RWPE2 (cell line): ENCODE measurements at regions not wholly inside any gene's neighbourhood (a gene's known extent, or its start where the extent isn't known, plus 50 kb on each side); places are given as distances from the start of the nearest gene placed in this dataset.

Experiments
- ATAC-seq: fragments of 200-7000 bp; cut with Tn5 transposase; 3 replicates; pipeline ENCODE4 v1.9.1; 2021; ENCODE audit warnings: low read depth
- DNase-seq: peaks from one replicate; pipeline ENCODE4 v3.0.0-alpha.2; 2020; ENCODE audit warnings: low spot score
- H3K27ac ChIP-seq: fragments of 450-650 bp; 2 replicates; pipeline ENCODE4 v1.5.1; 2017; ENCODE audit warnings: mild to moderate bottlenecking; ENCODE audit not compliant: poor library complexity, severe bottlenecking
- H3K27me3 ChIP-seq: fragments of 250-450 bp; sonication (Bioruptor Pico); 2 replicates; pipeline ENCODE4 v1.5.1; 2021; ENCODE audit warnings: mild to moderate bottlenecking, moderate library complexity; ENCODE audit not compliant: insufficient read depth, poor library complexity, severe bottlenecking
- H3K36me3 ChIP-seq: fragments of 250-450 bp; sonication (Bioruptor Pico); 2 replicates; pipeline ENCODE4 v1.5.1; 2020; ENCODE audit warnings: low read depth, mild to moderate bottlenecking, moderate library complexity
- H3K4me1 ChIP-seq: fragments of 250-450 bp; sonication (Bioruptor Pico); 2 replicates; pipeline ENCODE4 v1.5.1; 2021; ENCODE audit warnings: mild to moderate bottlenecking, moderate library complexity; ENCODE audit not compliant: insufficient read depth, poor library complexity, severe bottlenecking
- H3K4me3 ChIP-seq: fragments of 250-450 bp; sonication (Bioruptor Pico); 2 replicates; pipeline ENCODE4 v1.5.1; 2021; ENCODE audit warnings: mild to moderate bottlenecking, moderate library complexity; ENCODE audit not compliant: severe bottlenecking
- H3K9me3 ChIP-seq: fragments of 250-450 bp; sonication (Bioruptor Pico); 2 replicates; pipeline ENCODE4 v1.5.1; 2021; ENCODE audit warnings: mild to moderate bottlenecking, moderate library complexity; ENCODE audit not compliant: severe bottlenecking
- CTCF ChIP-seq: fragments of 450-650 bp; IDR thresholded peaks from one replicate; pipeline ENCODE4 v1.5.1; 2017; ENCODE audit warnings: mild to moderate bottlenecking, moderate library complexity; ENCODE audit not compliant: poor library complexity, severe bottlenecking

DNA sequence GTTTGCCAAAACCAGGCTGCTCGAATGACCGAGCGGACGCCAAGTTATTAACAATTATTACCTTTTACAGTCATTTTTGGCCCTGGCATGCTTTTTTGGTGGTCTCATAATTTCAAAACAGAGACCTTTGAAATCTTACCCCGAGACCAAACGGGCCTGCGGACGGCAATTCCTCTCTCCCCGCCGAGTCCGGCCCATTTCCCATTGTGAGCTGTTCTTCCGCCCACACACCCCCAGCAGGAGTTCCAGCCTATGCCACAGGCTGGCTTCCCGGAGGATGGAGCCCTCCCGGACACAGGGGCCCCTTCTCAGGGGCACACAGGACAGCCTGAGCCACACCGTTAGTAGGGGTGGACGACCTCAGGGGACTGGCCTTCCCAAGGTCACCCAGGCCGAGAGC, 130.7 kb downstream of the C16orf95 start:
- H3K36me3 ChIP-seq, result no peaks in the 10 kb centered on the region
- DNase-seq, result no peak
- no peak for TF ChIP-seq CTCF
- peaks cover 8% of the 10 kb centered on the region for H3K9me3 ChIP-seq
- no peak for ATAC-seq
- H3K4me1 ChIP-seq, result no peaks in the 10 kb centered on the region
- no peak overlapping the region for H3K27ac ChIP-seq
- no peaks in the 10 kb centered on the region for H3K27me3 ChIP-seq
- H3K4me3 ChIP-seq, result no peak overlapping the region

GRCh38 chr16:87186876-87187533, 130.2 kb downstream of the C16orf95 start:
- ATAC-seq (no peak), DNase-seq (no peak)
- H3K27me3 ChIP-seq, result no peaks in the 10 kb centered on the region
- no peaks in the 10 kb centered on the region for H3K4me1 ChIP-seq
- H3K9me3 ChIP-seq, result peaks cover 8% of the 10 kb centered on the region
- H3K4me3 ChIP-seq, result no peak overlapping the region
- H3K36me3 ChIP-seq, result no peaks in the 10 kb centered on the region
- H3K27ac ChIP-seq, result no peak overlapping the region
- no peak for TF ChIP-seq CTCF

DNA sequence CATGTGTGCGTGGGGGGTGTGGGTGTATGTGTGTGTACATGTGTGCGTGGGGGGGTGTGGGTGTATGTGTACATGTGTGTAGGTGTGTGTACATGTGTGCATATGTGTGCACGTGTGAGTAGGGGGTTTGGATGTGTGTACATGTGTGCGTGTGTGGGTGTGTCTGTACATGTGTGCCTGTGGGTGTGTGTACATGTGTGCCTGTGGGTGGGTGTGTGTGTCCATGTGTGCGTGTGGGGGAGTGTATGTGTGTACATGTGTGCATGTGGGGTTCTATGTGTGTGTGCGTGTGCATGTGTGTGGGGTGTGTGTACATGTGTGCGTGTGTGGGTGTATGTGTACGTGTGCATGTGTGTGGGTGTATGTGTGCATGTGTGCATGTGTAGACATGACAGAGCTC, 129.1 kb downstream of the C16orf95 start:
- Histone ChIP-seq H3K27ac (no peak overlapping the region), H3K4me3 (no peak overlapping the region), H3K4me1 (no peaks in the 10 kb centered on the region), H3K27me3 (no peaks in the 10 kb centered on the region), H3K9me3 (peaks cover 8% of the 10 kb centered on the region), H3K36me3 (no peaks in the 10 kb centered on the region)
- ATAC-seq, result no peak
- DNase-seq, result no peak
- TF ChIP-seq CTCF, result no peak

GRCh38 chr16:87189426-87189825, 127.8 kb downstream of the C16orf95 start:
- H3K27me3 ChIP-seq, result no peaks in the 10 kb centered on the region
- DNase-seq, result no peak
- TF ChIP-seq CTCF, result no peak
- H3K27ac ChIP-seq, result no peak overlapping the region
- H3K36me3 ChIP-seq, result no peaks in the 10 kb centered on the region
- no peak for ATAC-seq
- no peak overlapping the region for H3K4me3 ChIP-seq
- no peaks in the 10 kb centered on the region for H3K4me1 ChIP-seq
- peaks cover 8% of the 10 kb centered on the region for H3K9me3 ChIP-seq
